SK-N-SH (cell line): ENCODE measurements at regions not wholly inside any gene's neighbourhood (a gene's known extent, or its start where the extent isn't known, plus 50 kb on each side); places are given as distances from the start of the nearest gene placed in this dataset.

Source experiments
- CTCF ChIP-seq: fragments of 200-600 bp; sonication (generic); IDR thresholded peaks from 2 replicates; pipeline ENCODE4 v1.6.1; 2017; ENCODE audit warnings: antibody characterized with exemption, mild to moderate bottlenecking, moderate library complexity
- MAX ChIP-seq: IDR thresholded peaks from 2 replicates; pipeline ENCODE4 v1.4.0; 2012; ENCODE audit warnings: low read depth
- MEF2A ChIP-seq: IDR thresholded peaks from 2 replicates; pipeline ENCODE4 v1.4.0; 2012; ENCODE audit warnings: low read depth, borderline replicate concordance
- RAD21 ChIP-seq: IDR thresholded peaks from 2 replicates; pipeline ENCODE4 v1.6.1; 2012; ENCODE audit warnings: mild to moderate bottlenecking, low read length
- RFX5 ChIP-seq: IDR thresholded peaks from 2 replicates; pipeline ENCODE4 v1.6.1; 2012; ENCODE audit warnings: mild to moderate bottlenecking, improper control_type of control experiment, low read length

GRCh38 chr13:54628383-54628782 lies 1599.8 kb downstream of the OLFM4 start:
- no peak for TF ChIP-seq CTCF
- no peak for TF ChIP-seq MAX
- TF ChIP-seq RAD21 = no peak
- no peak for TF ChIP-seq MEF2A
- TF ChIP-seq RFX5 = no peak
